HL-60 (cell line): ENCODE measurements at regions not wholly inside any gene's neighbourhood (a gene's known extent, or its start where the extent isn't known, plus 50 kb on each side); places are given as distances from the start of the nearest gene placed in this dataset.

Experiments used
- CTCF ChIP-seq: IDR thresholded peaks from one replicate; pipeline ENCODE4 v1.5.1; 2011; ENCODE audit warnings: low read length, control low read depth, inconsistent platforms; ENCODE audit not compliant: insufficient read depth
- POLR2AphosphoS5 ChIP-seq: IDR thresholded peaks from 2 replicates; pipeline ENCODE4 v1.6.1; 2012; ENCODE audit warnings: low read depth
- REST ChIP-seq: IDR thresholded peaks from 2 replicates; pipeline ENCODE4 v1.6.1; 2012; ENCODE audit warnings: low read depth; ENCODE audit not compliant: insufficient replicate concordance

GRCh38 chr5:10857338-10857733 is 96.3 kb upstream of the DAP start:
- TF ChIP-seq CTCF, result no peak
- TF ChIP-seq POLR2AphosphoS5, result no peak
- no peak for TF ChIP-seq REST
